HCT116 (cell line): ENCODE measurements at regions not wholly inside any gene's neighbourhood (a gene's known extent, or its start where the extent isn't known, plus 50 kb on each side); places are given as distances from the start of the nearest gene placed in this dataset.

Source experiments
- CTCF ChIP-seq, 3 experiments: fragments of 200-600 bp in 1 of 3; sonication (generic) in 1 of 3; IDR thresholded peaks in 2 of 3; conservative IDR thresholded peaks in 1 of 3; 2 replicates each; pipeline ENCODE4 v1.5.1; 2012 to 2017; ENCODE audit warnings: low read depth in 2 of 3, low read length in 2 of 3, antibody characterized with exemption in 1 of 3, borderline replicate concordance in 1 of 3, control low read depth in 1 of 3, mild to moderate bottlenecking in 1 of 3, mixed read lengths in 1 of 3, mixed run types in 1 of 3, moderate library complexity in 1 of 3; ENCODE audit not compliant: insufficient read depth in 1 of 3
- JUND ChIP-seq: IDR thresholded peaks from 2 replicates; pipeline ENCODE4 v1.6.1; 2012
- POLR2A ChIP-seq: IDR thresholded peaks from 2 replicates; pipeline ENCODE4 v1.7.0; 2011; ENCODE audit warnings: borderline replicate concordance; ENCODE audit not compliant: insufficient read depth, insufficient read length; ENCODE audit errors: extremely low read depth
- REST ChIP-seq: IDR thresholded peaks from 2 replicates; pipeline ENCODE4 v1.6.1; 2012; ENCODE audit warnings: low read depth

DNA sequence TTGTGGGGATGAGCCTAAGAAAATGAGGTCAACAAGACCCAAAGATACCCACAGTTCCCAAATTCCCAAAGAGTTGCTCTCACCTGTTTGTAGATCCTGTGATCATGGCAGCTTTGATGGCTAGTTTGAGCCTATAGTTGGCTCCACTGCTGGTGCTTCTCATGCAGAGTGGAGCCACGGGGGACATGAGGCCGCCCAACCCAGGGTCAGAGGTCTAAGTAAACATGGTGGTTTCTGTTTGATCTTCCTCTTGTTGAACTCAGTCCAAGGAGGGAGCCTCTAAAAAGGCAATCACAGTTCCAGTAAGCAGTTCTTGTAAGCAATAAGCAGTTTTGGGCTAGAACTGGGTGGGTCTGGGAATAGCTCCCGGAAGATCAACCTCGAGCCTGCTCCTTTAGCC is 125.6 kb upstream of the DHRS4 start:
- TF ChIP-seq CTCF (IDR thresholded peaks at IDR 0.05 in 2 of 3, conservative IDR thresholded peaks at IDR 0.05 in 1 of 3; ENCODE audit: borderline replicate concordance in 1 of 3, insufficient read depth in 1 of 3, low read depth in 2 of 3, low read length in 2 of 3) = no peak
- no peak for TF ChIP-seq POLR2A
- TF ChIP-seq REST = no peak
- no peak for TF ChIP-seq JUND
